GM03348 (cell line): ENCODE measurements at regions not wholly inside any gene's neighbourhood (a gene's known extent, or its start where the extent isn't known, plus 50 kb on each side); places are given as distances from the start of the nearest gene placed in this dataset.
A peak's percentile ranks its signal among the peaks of the same experiment; 100 is the strongest.
"Not testable (repeated sequence)": the region's sequence is repeated elsewhere in the genome, so short reads cannot be mapped to it uniquely, and the experiment has no call there.

Experiments
- DNase-seq: peaks from one replicate; pipeline ENCODE4 v3.0.0; 2012; ENCODE audit warnings: low spot score

GRCh38 chr11:29051935-29052334 is 943.7 kb downstream of the METTL15 start:
- no peak for DNase-seq

- not testable (repeated sequence) for DNase-seq
Measured at GRCh38 chr11:29050962-29051361, 942.8 kb downstream of the METTL15 start.

GRCh38 chr11:29040489-29040888 is 932.3 kb downstream of the METTL15 start:
- no peak for DNase-seq

- DNase-seq, result no peak
Measured at GRCh38 chr11:29032384-29033149, 924.4 kb downstream of the METTL15 start.

GRCh38 chr11:29029452-29029851 is 921.3 kb downstream of the METTL15 start:
- DNase-seq, result no peak

GRCh38 chr11:29027436-29027835 is 919.2 kb downstream of the METTL15 start:
- no peak for DNase-seq

GRCh38 chr11:29026286-29026685 is 918.1 kb downstream of the METTL15 start:
- DNase-seq, result no peak

- no peak for DNase-seq
Measured at GRCh38 chr11:29025001-29025400, 916.8 kb downstream of the METTL15 start.

GRCh38 chr11:29024386-29024785 is 916.2 kb downstream of the METTL15 start:
- no peak for DNase-seq

GRCh38 chr11:29023761-29024160 is 915.6 kb downstream of the METTL15 start:
- DNase-seq, result no peak

GRCh38 chr11:29022676-29023075 is 914.5 kb downstream of the METTL15 start:
- DNase-seq, result no peak

- DNase-seq, result no peak
Measured at GRCh38 chr11:29019960-29020683, 911.9 kb downstream of the METTL15 start.

GRCh38 chr11:29018631-29019030 is 910.4 kb downstream of the METTL15 start:
- peak; percentile 60 for DNase-seq

GRCh38 chr11:29017941-29018340 is 909.8 kb downstream of the METTL15 start:
- DNase-seq, result no peak

GRCh38 chr11:29012507-29012906 is 904.3 kb downstream of the METTL15 start:
- DNase-seq, result no peak

- no peak for DNase-seq
Measured at GRCh38 chr11:29009426-29009825, 901.2 kb downstream of the METTL15 start.

GRCh38 chr11:29008481-29008880 is 900.3 kb downstream of the METTL15 start:
- no peak for DNase-seq

GRCh38 chr11:29006668-29007067 is 898.5 kb downstream of the METTL15 start:
- no peak for DNase-seq

- no peak for DNase-seq
Measured at GRCh38 chr11:29005401-29005980, 897.3 kb downstream of the METTL15 start.

GRCh38 chr11:29002816-29003215 is 894.6 kb downstream of the METTL15 start:
- DNase-seq, result no peak

- no peak for DNase-seq
Measured at GRCh38 chr11:28999620-29000019, 891.4 kb downstream of the METTL15 start.

- DNase-seq, result no peak
Measured at GRCh38 chr11:28992996-28993395, 884.8 kb downstream of the METTL15 start.

- DNase-seq, result no peak
Measured at GRCh38 chr11:28984231-28984630, 876.0 kb downstream of the METTL15 start.
